HK-2 (cell line): ENCODE measurements at regions not wholly inside any gene's neighbourhood (a gene's known extent, or its start where the extent isn't known, plus 50 kb on each side); places are given as distances from the start of the nearest gene placed in this dataset.
"Not testable (repeated sequence)": the region's sequence is repeated elsewhere in the genome, so short reads cannot be mapped to it uniquely, and the experiment has no call there.

Experiments
- DNase-seq: peaks from one replicate; pipeline ENCODE4 v3.0.0-alpha.2; 2018; ENCODE audit not compliant: unreplicated experiment

- DNase-seq, result no peak
These were observed 615.6 kb upstream of the ADAMTS9 start for GRCh38 chr3:65303431-65303830.

- DNase-seq, result no peak
These were observed 603.8 kb upstream of the ADAMTS9 start for GRCh38 chr3:65291448-65292125.

- no peak for DNase-seq
These were observed 601.0 kb upstream of the ADAMTS9 start for GRCh38 chr3:65288776-65289175.

- no peak for DNase-seq
These were observed 598.2 kb upstream of the ADAMTS9 start for GRCh38 chr3:65285956-65286355.

- DNase-seq, result no peak
These were observed 597.2 kb upstream of the ADAMTS9 start for GRCh38 chr3:65284961-65285360.

- no peak for DNase-seq
These were observed 596.7 kb upstream of the ADAMTS9 start for GRCh38 chr3:65284546-65284945.

- no peak for DNase-seq
These were observed 591.5 kb upstream of the ADAMTS9 start for GRCh38 chr3:65279225-65279782.

GRCh38 chr3:65277798-65278197 lies 590.0 kb upstream of the ADAMTS9 start:
- no peak for DNase-seq

GRCh38 chr3:65276551-65276950 lies 588.8 kb upstream of the ADAMTS9 start:
- DNase-seq, result no peak

GRCh38 chr3:65268426-65268825 lies 580.6 kb upstream of the ADAMTS9 start:
- no peak for DNase-seq

GRCh38 chr3:65265942-65266590 lies 578.3 kb upstream of the ADAMTS9 start:
- no peak for DNase-seq

GRCh38 chr3:65265511-65265910 lies 577.7 kb upstream of the ADAMTS9 start:
- DNase-seq, result no peak

- DNase-seq, result no peak
These were observed 574.7 kb upstream of the ADAMTS9 start for GRCh38 chr3:65262548-65262947.

- no peak for DNase-seq
These were observed 572.1 kb upstream of the ADAMTS9 start for GRCh38 chr3:65259946-65260345.

- DNase-seq, result not testable (repeated sequence)
These were observed 565.1 kb upstream of the ADAMTS9 start for GRCh38 chr3:65252914-65253313.

- no peak for DNase-seq
These were observed 564.5 kb upstream of the ADAMTS9 start for GRCh38 chr3:65252266-65252665.

- DNase-seq, result no peak
These were observed 563.6 kb upstream of the ADAMTS9 start for GRCh38 chr3:65251375-65251774.

- no peak for DNase-seq
These were observed 558.8 kb upstream of the ADAMTS9 start for GRCh38 chr3:65246561-65246960.

GRCh38 chr3:65245133-65246063 lies 557.6 kb upstream of the ADAMTS9 start:
- DNase-seq, result no peak

GRCh38 chr3:65240366-65240765 lies 552.6 kb upstream of the ADAMTS9 start:
- DNase-seq, result no peak

GRCh38 chr3:65238652-65239051 lies 550.9 kb upstream of the ADAMTS9 start:
- DNase-seq, result no peak

GRCh38 chr3:65234499-65234898 lies 546.7 kb upstream of the ADAMTS9 start:
- no peak for DNase-seq
